DND-41 (cell line): ENCODE measurements at regions not wholly inside any gene's neighbourhood (a gene's known extent, or its start where the extent isn't known, plus 50 kb on each side); places are given as distances from the start of the nearest gene placed in this dataset.

Source experiments
- EZH2 ChIP-seq: IDR thresholded peaks from 3 replicates; pipeline ENCODE4 v1.6.1; 2012; ENCODE audit warnings: borderline replicate concordance, low read depth, mild to moderate bottlenecking, moderate library complexity, low read length, inconsistent platforms; ENCODE audit not compliant: severe bottlenecking
- TF ChIP-seq, protein P1 (sequence below): IDR thresholded peaks from 2 replicates; pipeline ENCODE4 v1.5.1; 2012; ENCODE audit warnings: borderline replicate concordance, low read length, moderate library complexity, mild to moderate bottlenecking; ENCODE audit not compliant: poor library complexity, severe bottlenecking; ENCODE audit errors: extremely low read depth

- TF ChIP-seq, protein P1, sequence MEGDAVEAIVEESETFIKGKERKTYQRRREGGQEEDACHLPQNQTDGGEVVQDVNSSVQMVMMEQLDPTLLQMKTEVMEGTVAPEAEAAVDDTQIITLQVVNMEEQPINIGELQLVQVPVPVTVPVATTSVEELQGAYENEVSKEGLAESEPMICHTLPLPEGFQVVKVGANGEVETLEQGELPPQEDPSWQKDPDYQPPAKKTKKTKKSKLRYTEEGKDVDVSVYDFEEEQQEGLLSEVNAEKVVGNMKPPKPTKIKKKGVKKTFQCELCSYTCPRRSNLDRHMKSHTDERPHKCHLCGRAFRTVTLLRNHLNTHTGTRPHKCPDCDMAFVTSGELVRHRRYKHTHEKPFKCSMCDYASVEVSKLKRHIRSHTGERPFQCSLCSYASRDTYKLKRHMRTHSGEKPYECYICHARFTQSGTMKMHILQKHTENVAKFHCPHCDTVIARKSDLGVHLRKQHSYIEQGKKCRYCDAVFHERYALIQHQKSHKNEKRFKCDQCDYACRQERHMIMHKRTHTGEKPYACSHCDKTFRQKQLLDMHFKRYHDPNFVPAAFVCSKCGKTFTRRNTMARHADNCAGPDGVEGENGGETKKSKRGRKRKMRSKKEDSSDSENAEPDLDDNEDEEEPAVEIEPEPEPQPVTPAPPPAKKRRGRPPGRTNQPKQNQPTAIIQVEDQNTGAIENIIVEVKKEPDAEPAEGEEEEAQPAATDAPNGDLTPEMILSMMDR: no peak
- TF ChIP-seq EZH2: no peak
Measured at GRCh38 chrX:109843963-109844751, 111.1 kb upstream of the ACSL4 start.
